ENCODE measurements at regions not wholly inside any gene's neighbourhood (a gene's known extent, or its start where the extent isn't known, plus 50 kb on each side); places are given as distances from the start of the nearest gene placed in this dataset.

DNA sequence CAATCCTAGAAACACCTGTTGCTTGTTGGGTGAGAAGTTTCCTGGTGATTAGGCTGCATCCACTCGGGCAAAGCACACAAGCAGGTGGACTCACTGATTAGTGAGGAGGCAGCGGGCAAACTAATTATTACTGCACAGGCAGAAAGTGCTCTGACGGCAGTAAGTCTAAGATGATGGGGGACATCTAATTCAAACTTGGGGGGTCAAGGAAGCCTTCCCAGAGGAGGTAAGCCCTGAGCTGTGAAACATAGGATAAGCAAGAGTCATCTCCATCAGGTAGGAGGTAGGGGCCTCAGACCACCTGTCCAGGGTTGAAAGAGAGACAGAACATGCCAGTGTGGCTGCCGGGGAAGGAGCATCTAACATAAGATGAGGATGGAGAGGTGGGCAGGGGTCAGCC, 1578.4 kb upstream of the TMEM132C start:
- in situ Hi-C loops (cut with MboI; ENCODE audit: low sequenced_read_pairs) = no loop called here

DNA sequence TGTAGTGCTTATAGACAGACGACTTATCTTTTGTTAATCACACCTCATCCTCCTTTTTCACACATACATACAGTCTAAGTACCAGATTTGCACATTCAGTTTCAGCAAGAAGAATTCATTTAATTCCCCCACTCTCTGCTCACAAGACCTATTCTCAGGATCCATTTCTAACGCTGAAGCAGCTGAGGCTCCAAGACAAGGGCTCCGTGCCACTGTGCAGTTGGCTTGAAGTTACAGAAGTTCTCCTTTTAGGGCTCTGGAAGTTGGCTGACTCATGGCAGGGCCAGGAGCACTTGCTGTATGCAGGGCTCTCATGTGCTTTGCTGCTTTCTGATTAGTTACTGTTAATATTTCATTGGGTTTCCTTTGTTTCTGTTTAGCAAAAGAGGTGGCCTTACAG, 1566.9 kb upstream of the TMEM132C start:
- in situ Hi-C loops (cut with MboI; ENCODE audit: low sequenced_read_pairs) = no loop called here

DNA sequence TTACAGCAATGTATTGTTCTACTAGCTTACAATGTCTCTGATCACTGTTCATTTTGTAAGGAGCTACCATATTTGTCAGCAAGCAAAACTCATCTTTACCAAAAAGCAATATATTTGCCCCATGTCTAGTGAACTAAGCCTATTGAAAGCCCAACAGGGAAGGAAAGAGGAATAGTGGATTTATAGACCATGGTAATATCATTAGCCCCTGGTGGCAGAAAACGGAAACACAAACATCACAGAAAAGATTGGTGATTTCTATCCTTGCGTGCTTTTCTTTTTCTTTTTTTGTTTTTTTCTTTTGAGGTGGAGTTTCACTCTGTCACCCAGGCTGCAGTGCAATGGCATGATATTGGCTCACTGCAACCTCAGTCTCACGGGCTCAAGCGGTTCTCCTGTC, 1562.4 kb upstream of the TMEM132C start:
- in situ Hi-C loops (cut with MboI; ENCODE audit: low sequenced_read_pairs) = no loop called here

DNA sequence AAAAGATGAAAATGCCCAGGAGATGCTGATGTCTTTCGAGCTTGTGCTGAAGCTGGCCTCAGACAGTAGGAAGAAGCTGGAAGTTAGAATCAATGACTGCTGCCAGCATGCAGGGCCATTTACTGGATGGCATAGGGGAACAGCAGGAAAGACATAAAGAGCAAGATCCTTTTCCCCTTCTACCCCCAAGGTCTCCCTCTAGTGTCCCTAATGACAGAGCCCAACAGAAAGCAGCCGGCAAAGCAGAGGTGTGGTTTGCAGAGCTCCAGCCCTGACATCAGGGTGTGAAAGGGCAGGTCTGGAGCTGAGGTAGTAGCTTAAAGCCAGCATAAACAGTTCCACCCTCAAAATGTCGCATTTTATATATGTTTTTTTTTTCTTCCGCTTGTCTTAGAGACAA, 1560.7 kb upstream of the TMEM132C start:
- in situ Hi-C loops (cut with MboI; ENCODE audit: low sequenced_read_pairs) = no loop called here

DNA sequence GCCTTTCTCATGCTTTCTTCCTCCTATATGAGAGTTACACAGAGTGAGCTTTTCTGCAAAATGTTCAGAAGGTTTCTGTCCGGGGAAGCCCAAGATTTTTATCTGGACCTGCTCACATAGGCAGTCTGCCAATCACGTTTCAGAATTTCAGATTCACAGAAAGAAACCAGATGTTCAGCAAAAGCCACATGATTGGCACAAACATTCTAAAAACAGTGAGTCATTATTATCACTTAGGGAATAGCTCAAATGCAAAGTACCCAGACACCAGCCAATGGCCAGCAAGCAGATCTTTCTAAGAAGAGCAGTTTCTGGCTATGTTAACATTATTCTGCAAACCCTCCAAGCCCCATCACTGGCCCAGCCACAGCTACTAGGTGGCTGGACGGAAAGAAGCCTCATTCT, 1558.5 kb upstream of the TMEM132C start:
- in situ Hi-C loops (cut with MboI; ENCODE audit: low sequenced_read_pairs) = no loop called here

DNA sequence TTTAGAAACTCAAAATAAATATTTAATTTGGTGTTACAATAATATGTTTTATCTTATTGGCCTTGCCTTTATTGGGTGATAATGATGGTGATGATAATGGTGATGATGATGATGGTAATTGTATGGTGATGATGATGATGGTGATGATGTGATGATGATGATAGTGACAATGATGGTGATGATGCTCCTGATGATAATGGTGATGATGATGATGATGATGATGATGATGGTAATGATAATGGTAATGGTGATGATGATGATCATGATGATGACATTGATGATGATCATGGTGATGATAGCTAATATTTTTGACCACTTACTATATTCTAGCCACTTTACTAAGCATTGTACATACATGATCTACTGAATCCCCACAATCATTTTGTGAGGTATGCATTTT, 1548.6 kb upstream of the TMEM132C start:
- in situ Hi-C loops (cut with MboI; ENCODE audit: low sequenced_read_pairs) = no loop called here

DNA sequence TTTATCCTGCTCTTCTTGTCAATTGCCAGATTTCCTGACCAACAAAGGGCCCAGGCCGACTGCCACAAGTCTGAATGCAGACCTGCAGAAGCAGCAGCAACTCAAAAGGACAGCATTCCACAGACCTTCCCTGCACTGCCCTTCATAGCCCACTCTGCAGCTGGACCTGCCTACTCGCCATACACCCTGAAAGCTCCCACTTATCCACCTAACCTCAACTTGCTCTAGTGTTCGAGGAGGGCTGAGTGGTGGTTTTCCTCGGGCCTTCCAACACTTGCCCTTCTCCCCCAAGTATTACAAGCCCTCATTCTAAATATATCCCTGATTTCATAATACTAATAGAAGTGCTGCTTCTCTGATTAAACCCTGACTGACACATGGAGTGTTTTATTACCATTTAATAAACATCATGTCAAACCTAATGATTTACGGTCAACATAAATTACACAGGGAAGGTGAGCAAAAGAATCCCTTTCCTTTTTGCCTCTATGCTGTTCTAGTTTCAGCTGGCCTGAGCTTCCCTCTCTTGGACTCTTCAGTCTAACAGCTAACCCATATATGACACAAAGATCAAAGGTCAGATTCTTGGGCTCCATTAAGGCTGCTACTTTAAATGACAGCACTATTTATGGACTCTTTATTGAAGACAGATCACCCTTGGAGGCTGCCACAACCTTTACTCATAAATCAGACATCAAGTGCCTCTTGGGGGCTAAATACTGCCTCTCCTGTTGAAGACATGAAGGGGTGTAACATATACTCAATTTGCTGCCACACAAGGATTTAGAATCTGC, 1546.9 kb upstream of the TMEM132C start:
- in situ Hi-C loops (cut with MboI; ENCODE audit: low sequenced_read_pairs) = no loop called here

DNA sequence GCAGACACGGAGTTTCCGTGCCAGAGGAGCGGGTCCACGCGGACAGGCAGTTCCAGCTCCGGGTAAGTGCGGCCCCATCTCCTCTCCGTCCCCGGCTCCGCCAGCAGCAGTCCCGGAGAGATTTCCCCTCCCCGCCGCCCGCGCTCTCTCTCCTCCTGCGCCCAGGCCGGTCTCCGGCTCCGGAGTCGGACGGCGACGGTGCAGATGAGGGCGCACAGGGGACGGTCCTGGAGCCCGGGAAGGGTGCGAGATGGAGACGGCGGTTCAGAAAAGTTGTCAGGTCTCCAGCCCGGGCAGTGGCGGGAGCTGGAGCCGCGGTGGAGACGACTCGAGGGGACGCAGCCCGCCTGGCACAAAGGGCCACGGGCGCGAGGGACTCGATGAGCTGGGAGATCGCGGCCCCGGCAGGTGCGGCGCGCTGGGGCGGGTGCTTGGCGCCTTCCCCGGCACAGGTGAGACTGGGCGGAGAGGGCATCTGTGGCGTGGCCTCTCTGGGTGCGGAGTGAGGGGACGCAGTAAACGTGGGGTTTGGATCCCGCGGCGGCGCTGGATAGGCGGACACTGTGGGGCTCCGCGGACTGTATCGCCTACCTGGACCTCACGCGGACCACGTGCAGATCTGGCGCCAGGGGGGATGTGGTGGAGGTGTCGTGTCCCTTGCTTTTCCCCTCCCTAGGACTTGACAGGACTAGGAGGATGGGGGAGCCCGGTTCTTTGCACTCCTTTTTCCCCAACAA, 1540.3 kb upstream of the TMEM132C start:
- in situ Hi-C loops (cut with MboI; ENCODE audit: low sequenced_read_pairs) = no loop called here

DNA sequence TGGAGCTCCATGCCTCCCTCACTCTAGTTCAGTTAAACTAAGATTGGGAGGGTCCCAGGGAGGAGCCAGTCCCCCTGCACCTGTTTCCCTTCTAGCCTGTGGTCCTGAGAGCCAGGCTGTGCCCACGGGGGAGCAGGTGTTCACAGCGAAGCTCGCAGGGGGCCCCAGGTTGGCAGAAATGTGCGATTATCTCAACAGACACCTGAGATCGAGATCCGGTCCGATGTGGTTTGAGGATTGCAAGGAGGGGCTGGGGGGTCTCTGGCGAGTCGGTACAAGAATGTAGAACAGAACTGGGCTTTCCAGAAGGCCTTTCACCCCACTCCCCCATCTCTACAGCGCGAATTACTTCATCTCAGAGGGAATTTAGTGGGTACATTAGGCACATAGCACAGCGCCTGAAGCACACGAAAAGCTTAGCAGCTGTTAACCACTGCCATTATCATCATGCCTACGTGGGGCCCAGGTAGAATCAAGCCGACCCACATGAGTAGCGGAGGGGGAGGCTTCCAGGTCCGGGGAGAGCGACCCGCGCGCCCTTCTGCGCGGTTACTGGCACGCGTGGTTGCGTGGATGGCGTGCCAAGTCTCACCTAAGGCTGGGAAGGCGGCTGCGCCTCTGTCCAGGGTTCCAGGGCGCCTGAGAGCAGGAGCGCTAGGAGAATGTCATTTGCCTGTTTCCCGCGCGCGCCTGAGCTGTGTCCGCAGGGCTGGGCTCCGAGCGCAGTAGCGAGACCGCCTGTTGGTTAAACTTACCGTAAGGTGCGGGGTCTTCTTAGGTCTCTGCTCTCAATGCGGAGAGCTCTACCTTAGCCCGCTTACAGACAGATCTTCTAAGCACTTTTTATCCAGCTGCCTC, 1539.5 kb upstream of the TMEM132C start:
- in situ Hi-C loops (cut with MboI; ENCODE audit: low sequenced_read_pairs) = no loop called here

DNA sequence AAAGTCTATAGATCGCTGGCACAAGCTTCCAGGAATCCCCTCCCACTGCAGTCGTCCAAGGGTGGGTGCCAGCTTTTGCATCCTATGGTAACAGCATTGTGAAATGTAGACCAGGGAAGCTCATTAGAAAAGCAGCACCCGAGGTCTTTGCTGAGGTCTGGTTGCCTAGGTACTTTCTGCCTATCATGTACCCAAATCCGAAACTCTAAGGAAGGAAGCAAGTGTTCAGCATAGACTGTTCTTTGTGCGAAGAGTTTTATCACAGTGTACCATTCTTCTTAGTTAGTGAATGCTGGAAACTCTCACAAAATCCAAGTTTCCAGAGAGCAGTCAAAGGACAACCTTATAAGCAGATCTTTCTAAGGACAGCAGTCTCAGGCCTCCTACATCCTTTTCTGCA, 1532.7 kb upstream of the TMEM132C start:
- in situ Hi-C loops (cut with MboI; ENCODE audit: low sequenced_read_pairs) = no loop called here

DNA sequence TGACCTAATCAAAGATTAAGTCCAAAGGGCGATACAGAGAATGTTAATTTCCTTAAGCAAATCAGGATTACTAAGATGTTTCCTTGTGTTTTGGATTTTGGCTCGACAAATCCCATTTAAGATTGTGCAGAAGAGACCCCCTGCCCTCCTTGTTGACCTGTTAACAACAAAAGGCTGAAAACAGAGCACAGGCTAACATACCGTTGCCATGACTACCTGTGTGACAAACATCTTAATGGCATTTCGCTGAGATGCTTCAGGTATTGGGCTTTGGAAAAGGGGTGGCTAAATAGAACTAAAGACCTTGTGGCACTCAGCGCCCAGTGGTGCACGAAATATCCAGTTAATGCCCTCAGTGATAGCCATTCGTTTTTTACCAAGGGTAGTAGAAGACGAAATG, 1532.3 kb upstream of the TMEM132C start:
- in situ Hi-C loops (cut with MboI; ENCODE audit: low sequenced_read_pairs) = no loop called here

DNA sequence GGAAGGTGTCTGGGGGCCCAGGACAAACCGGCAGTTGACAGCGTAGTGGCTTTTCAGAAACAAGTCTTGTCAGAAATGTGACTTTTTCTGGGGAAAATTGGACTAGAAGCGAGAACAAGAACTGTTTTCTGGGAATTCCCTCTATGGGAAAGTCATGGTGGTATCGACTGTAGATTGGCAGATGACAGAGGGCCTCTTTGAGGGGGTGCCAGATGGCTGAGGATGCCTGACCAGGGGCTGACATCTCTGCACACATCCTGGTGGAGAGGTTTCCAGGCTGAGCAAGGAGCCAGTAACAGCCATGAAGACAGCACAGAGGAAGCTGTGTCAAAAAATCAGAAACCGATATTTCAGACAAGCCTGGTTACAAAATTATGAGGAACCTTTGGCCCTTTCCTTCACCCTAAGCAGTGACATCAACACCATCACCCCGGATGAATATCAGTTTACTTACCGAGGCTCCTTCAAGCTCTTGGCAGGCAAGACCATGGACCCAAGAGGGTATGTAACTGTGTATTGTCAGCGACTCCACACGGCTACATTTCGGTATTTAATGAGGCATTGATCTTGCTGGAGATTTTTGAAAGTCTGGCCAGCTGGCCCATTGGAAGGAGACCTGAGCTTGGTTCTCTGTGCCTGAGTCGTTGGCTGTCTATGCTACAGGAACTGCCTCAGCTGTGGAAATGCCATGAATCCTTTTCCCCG, 1525.3 kb upstream of the TMEM132C start:
- in situ Hi-C loops (cut with MboI; ENCODE audit: low sequenced_read_pairs) = no loop called here

DNA sequence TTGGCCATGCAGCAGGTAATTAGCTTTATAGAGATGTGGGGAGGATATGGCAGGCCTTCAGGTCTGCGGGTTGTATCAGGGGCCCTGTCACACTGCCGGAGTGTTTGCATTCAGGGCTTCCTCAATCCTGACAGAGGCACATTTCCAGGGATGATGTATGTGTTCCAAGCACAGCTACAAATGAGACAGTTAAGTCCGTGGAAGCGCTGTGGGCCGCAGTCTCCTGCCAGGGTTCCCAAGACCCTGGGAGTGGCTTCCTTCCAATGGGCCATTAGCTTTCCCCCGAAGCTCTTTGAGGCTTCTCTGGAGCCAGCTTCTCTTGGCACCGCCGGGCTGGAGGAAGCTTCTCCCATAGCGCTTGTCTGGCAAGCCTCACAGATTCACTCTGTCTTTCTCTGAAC, 1524.7 kb upstream of the TMEM132C start:
- in situ Hi-C loops (cut with MboI; ENCODE audit: low sequenced_read_pairs) = no loop called here

DNA sequence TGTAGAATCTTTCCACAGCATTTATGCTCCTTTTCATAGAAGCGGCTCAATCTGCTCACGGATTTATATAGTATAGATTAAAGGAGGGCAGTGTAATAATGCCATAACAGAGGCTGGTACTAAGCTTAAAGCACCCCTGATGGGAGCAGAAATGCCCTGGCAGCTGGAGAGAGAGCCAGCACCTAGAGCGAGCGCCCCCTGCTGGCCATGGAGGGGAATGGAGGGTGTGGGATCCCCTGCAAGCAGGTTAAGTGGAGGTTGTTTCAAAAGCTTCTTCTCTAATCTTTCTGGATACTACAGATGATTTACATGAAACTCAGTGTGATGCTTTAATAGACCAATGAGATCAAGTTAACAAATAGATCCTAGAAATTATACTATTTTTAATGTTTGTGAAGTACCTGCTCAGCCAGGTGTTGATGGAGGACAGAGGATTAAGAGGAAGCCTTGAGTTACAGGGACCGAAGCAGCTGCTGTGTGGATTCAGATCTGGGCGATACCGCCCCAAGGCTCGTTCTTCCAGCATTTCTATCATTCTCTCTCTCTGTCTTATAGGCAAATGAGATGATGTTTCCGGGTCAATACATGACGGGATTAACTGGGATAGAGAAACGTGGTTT, 1519.3 kb upstream of the TMEM132C start:
- in situ Hi-C loops (cut with MboI; ENCODE audit: low sequenced_read_pairs) = no loop called here

DNA sequence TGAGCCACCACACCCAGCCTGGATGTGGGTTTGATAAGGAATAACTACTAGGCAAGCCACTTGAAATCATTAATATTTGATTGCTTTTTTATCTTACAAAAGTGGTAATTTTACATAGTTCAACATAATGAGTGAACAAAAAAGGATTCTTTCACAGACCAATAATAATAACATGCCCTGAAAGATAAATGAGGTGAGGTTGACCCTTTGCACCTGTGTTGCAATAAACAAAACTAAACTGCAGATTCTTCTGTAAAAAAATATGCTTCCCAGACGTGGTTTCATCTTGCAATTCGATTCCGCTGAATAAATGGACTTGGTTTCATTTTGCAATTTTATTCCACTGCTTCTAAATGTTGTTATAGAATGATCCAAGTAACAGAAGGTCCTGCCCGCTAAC, 1514.9 kb upstream of the TMEM132C start:
- in situ Hi-C loops (cut with MboI; ENCODE audit: low sequenced_read_pairs) = no loop called here

DNA sequence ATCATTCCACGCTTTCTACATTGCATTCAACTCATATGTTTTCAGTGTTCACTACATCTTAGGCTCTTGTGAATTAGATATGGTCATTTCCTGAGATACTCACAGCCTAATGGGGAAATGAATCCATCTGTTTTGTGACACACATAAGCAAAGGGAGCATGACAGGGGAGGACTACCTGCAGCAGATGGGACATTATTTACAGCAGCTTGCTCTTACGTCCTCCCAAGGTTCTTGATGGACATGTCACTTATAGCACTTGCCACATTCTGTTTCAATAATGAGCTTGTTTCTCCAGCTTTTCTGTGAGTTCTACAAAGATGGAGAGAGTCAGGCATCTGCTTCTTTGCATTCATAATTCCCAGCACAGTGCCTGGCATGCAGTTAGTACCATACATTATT, 1509.6 kb upstream of the TMEM132C start:
- in situ Hi-C loops (cut with MboI; ENCODE audit: low sequenced_read_pairs) = no loop called here

DNA sequence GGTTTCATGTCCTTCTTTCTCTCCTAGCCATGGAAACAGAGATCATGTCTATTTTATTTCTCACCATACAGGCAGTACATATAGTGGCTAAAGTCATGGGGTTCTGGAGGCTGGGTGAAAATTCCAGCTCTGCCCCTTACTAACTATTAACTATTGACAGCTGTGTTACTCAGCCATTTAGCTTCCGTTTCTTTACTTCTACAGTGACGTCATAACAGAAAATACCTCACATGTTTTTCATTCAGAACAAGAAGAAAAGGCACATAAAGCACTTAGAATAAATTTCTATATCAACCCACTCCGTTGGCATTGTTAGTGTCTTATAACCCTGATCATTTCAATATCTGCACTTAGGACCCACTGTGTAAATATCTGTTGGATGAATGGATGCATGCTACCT, 1506.9 kb upstream of the TMEM132C start:
- in situ Hi-C loops (cut with MboI; ENCODE audit: low sequenced_read_pairs) = no loop called here

DNA sequence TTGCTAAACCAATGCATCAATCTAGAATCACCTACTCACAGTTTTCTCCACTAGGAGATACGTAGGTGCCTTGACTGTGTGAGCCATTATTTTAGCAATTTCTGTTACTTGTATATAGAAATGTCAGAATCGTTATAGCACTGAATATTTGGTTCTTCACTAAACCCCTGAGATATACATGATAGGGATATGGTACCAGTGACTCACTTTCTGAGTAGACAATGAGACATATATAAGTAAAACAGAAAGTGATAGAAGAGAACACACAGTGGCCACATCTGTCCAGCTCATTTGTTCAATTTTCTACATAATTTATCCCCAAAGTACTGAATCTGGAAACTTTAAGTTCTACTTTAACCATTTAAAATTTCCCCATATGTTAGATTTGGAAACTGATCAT, 1505.5 kb upstream of the TMEM132C start:
- in situ Hi-C loops (cut with MboI; ENCODE audit: low sequenced_read_pairs) = no loop called here

DNA sequence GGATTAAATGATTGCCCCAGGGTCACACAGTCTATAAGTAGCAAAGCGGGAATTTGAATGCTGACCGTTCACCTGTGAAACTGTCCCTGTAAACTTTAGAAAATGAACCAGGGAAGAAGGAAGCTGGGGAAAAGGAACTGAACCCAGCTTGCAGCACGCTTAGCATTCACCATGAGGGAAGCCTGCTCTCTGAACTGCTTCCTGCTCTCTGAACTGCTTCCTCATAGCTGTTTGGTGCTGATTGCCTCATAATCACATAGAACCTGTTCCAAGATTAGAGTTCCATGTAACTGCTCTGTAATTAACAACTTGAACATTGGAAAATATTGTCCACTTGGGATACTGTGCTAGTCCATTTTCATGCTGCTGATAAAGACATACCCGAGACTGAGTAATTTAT, 1504.8 kb upstream of the TMEM132C start:
- in situ Hi-C loops (cut with MboI; ENCODE audit: low sequenced_read_pairs) = no loop called here

DNA sequence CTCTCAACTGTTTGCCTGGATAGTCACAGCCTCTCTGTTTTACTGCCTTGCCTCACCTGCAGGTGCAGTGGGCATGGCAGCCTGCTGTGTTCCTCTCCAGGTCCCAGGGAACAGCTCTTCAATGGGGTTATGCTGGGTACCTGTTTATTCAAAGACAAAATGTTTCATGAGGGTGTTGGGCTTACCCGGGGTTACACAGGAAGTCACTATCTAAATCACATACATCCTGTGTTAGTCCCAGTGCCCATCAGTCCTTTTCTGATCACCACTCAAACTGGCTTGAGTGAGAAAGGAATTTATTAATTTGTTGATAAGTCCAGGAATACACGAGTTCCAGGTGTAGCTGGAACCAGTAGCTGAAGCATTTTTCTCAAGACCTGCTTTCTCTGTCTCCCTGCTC, 1503.6 kb upstream of the TMEM132C start:
- in situ Hi-C loops (cut with MboI; ENCODE audit: low sequenced_read_pairs) = no loop called here

DNA sequence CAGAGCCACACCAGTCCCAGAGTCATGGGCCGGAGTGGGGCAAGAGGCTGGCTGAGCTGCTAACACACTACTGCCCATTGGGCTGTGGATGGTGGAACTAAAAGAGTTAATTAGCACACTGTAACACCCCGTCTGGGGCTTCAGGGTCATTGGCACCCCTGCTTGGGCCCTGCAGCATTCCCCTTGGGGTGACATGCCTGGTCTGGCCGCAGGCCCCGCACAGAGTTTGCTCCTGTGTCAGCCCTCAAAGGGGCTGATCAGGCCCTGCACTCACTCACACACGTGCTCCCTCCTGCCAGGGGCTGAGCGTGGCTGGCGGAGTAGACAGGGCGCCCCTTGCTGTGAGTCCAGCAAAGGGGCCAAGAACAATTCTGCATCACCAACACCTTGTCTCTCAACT, 1499.6 kb upstream of the TMEM132C start:
- in situ Hi-C loops (cut with MboI; ENCODE audit: low sequenced_read_pairs) = no loop called here

Measured in HL-60/S4 (cell line).